ENCODE measurements at regions not wholly inside any gene's neighbourhood (a gene's known extent, or its start where the extent isn't known, plus 50 kb on each side); places are given as distances from the start of the nearest gene placed in this dataset.

DNA sequence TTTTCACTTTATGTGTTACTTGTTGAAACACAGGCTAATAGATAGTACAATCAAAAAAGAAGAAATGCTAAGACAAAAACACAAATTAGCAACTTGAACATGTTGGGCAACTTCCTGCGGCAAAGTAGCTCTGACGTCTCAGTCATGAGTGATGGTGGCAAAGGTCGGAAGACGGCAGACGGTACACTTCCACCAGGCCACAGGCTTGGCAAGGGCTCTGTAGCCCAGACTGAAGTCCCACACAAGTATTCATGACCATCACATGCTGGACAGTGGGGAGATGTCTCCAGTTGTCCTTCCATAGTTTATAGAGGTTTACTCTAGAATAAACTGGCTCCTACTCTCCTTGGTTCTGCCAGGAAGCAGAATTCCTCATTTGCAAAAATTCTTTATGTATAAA, 831.3 kb downstream of the MTRR start:
- TF ChIP-seq, protein P1, sequence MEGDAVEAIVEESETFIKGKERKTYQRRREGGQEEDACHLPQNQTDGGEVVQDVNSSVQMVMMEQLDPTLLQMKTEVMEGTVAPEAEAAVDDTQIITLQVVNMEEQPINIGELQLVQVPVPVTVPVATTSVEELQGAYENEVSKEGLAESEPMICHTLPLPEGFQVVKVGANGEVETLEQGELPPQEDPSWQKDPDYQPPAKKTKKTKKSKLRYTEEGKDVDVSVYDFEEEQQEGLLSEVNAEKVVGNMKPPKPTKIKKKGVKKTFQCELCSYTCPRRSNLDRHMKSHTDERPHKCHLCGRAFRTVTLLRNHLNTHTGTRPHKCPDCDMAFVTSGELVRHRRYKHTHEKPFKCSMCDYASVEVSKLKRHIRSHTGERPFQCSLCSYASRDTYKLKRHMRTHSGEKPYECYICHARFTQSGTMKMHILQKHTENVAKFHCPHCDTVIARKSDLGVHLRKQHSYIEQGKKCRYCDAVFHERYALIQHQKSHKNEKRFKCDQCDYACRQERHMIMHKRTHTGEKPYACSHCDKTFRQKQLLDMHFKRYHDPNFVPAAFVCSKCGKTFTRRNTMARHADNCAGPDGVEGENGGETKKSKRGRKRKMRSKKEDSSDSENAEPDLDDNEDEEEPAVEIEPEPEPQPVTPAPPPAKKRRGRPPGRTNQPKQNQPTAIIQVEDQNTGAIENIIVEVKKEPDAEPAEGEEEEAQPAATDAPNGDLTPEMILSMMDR (IDR thresholded peaks at IDR 0.05 in 2 of 3, conservative IDR thresholded peaks at IDR 0.05 in 1 of 3; ENCODE audit: control insufficient read depth in 2 of 3, extremely low read depth in 1 of 3, insufficient read depth in 1 of 3, low read depth in 3 of 3, low read length in 3 of 3): no peak
- TF ChIP-seq ETV6 (conservative IDR thresholded peaks at IDR 0.05 in 1 of 2, IDR thresholded peaks at IDR 0.05 in 1 of 2; ENCODE audit: borderline replicate concordance in 1 of 2, low read depth in 1 of 2) (no peak), YY1 (IDR thresholded peaks at IDR 0.05; ENCODE audit: low read depth, low read length) (no peak), NBN (IDR thresholded peaks at IDR 0.05) (no peak)

Measured in GM12878 (cell line).